Astrocyte of the spinal cord (primary cell): ENCODE measurements at regions not wholly inside any gene's neighbourhood (a gene's known extent, or its start where the extent isn't known, plus 50 kb on each side); places are given as distances from the start of the nearest gene placed in this dataset.
"Not testable (repeated sequence)": the region's sequence is repeated elsewhere in the genome, so short reads cannot be mapped to it uniquely, and the experiment has no call there.

Experiments
- DNase-seq: peaks from one replicate; pipeline ENCODE4 v3.0.0; 2011; ENCODE audit warnings: low read depth, low spot score
- H3K4me3 ChIP-seq: 2 replicates; pipeline ENCODE4 v1.5.1; 2011; ENCODE audit warnings: low read depth, mild to moderate bottlenecking, low read length, moderate library complexity
- CTCF ChIP-seq: IDR thresholded peaks from 2 replicates; pipeline ENCODE4 v1.5.1; 2012; ENCODE audit warnings: low read depth, mild to moderate bottlenecking, low read length, inconsistent platforms
- in situ Hi-C: cut with HindIII; loops from 2 replicates; pipeline ENCODE4 v1.10.0; 2017; ENCODE audit warnings: low sequenced_read_pairs

DNA sequence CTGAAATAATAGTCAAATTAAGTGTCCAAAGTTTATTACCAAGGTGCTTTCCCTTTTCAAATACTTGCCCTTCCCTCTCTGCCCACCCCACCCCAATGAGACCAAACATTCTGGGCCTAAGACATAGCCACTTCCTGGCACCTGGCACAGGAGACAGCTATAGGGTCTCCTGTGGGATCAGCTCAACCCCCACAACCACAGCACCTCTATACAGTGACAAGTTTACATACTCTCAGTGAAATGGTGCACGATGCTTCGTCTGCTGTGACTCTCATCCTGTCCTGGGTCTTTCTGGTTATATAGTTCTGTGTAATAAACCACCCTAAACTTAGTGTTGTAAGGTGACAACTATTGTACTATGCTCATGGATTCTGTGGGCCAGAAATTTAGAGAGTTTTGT, 466.2 kb downstream of the FBXO15 start:
- no peak overlapping the region for H3K4me3 ChIP-seq
- no peak for TF ChIP-seq CTCF
- in situ Hi-C loops = no loop called here
- DNase-seq = no peak

DNA sequence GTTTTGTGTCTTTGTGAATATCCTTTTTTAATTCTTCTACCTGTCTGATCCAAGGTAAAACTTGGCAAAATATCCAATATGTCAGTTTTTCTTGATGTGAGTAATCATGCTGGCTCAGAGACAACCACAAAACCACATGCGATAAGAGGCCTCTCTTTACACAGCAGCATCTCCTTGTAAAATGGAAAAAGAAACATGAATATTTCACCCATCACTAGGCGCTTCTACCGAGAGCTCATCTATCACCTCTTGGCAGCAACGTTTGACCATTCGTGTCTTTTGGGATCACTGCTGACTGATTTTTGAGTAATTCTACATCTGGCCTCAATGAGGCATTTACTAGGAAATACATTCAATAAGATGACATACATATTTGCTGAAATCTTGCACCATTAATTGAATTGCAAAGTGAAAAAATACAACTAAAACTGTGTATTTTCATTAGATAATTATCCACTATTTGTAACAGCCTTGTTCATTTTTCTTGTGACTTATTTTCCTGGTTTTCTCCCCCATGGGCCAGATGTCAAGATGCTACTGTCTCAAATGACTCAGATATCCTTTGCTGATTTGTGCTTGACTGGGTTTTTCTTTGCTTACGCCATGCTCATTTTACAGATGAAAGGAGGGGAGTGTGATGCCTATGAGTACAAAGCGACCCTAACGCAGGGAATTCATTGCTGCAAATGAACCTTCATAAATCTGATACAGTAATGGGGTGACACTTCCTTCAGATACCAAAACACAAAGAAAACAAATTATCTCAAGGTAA, 467.5 kb downstream of the FBXO15 start:
- DNase-seq = peak; percentile 40
- in situ Hi-C loops = no loop called here
- no peak for TF ChIP-seq CTCF
- H3K4me3 ChIP-seq = no peak overlapping the region

DNA sequence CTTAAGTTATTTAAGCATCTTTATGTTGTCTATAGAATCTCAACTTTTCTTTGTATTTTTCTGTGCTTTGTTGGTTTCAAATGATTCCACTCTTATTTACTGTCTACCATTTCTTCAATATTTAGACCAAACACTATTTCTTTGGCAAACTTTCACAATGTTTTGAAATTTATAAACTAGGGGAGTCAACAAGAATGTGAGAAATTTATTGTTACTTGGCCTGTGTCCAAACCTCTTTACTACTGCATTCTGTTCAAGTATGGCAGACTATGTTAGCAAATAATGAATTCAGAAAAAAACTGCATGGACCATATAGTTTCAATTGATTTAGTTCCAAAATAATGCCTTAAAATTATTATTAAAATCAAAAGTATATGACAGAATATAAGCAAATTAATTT, 470.2 kb downstream of the FBXO15 start:
- no peak overlapping the region for H3K4me3 ChIP-seq
- no peak for DNase-seq
- TF ChIP-seq CTCF = no peak
- in situ Hi-C loops = no loop called here

DNA sequence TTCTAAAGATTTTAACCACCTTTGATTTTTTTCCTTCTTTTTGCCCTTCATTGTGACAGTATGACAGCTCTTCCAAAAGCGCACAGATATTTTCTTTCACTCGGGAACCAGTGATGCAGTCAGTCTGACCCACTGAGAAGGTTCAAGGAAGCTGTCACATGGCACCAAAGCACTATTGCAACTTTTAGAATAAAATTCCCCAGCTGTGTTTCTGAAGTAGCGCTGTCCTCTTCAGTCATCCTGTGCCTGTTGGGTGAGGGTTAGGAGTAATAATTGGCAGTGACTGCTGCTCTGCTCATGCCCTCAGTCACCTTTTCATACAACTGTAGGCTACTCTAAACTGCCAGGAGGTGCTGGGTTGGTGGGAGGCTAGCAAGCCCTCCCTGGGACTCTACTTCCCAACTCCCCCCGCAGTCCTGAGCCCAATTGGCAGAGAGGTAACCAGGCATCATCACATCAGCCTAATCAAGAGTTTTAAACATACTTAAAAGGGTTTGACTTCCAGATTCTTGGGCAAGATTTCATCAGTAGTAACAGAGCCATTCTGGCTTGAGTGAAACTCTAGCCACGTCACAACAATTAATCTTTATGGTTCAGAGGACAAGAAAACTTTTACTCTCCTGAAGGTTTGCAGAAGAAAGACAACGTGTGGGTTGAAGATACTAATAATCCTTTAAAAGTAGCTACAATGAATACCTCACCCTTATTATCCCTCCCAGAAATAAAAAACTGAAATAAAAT, 473.3 kb downstream of the FBXO15 start:
- in situ Hi-C loops = no loop called here
- H3K4me3 ChIP-seq = no peak overlapping the region
- no peak for TF ChIP-seq CTCF
- no peak for DNase-seq

- in situ Hi-C loops, H3K4me3 ChIP-seq, DNase-seq: not testable (repeated sequence)
Measured at GRCh38 chr18:73671480-73671879, 476.2 kb downstream of the FBXO15 start.

GRCh38 chr18:73670524-73670923, 477.1 kb downstream of the FBXO15 start:
- no peak overlapping the region for H3K4me3 ChIP-seq
- in situ Hi-C loops = no loop called here
- peak; percentile 43 for DNase-seq
- TF ChIP-seq CTCF = no peak

- H3K4me3 ChIP-seq = no peak overlapping the region
- no peak for DNase-seq
- no peak for TF ChIP-seq CTCF
- in situ Hi-C loops = no loop called here
Measured at GRCh38 chr18:73670039-73670438, 477.6 kb downstream of the FBXO15 start.
